SJCRH30 (cell line): ENCODE measurements at regions not wholly inside any gene's neighbourhood (a gene's known extent, or its start where the extent isn't known, plus 50 kb on each side); places are given as distances from the start of the nearest gene placed in this dataset.

ENCODE experiments used
- DNase-seq, 2 experiments: peaks; one replicate each; pipeline ENCODE4 v3.0.0-alpha.2; 2015 to 2020
- H3K27ac ChIP-seq: fragments of 250-450 bp; sonication (Bioruptor Pico); 2 replicates; pipeline ENCODE4 v1.5.1; 2020; ENCODE audit warnings: mild to moderate bottlenecking, moderate library complexity
- H3K27me3 ChIP-seq: fragments of 250-450 bp; sonication (Bioruptor Pico); 2 replicates; pipeline ENCODE4 v1.5.1; 2020; ENCODE audit warnings: mild to moderate bottlenecking, moderate library complexity
- H3K36me3 ChIP-seq: fragments of 250-450 bp; sonication (Bioruptor Pico); 2 replicates; pipeline ENCODE4 v1.5.1; 2020; ENCODE audit warnings: mild to moderate bottlenecking, moderate library complexity
- H3K4me1 ChIP-seq: fragments of 250-450 bp; sonication (Bioruptor Pico); 2 replicates; pipeline ENCODE4 v1.5.1; 2020; ENCODE audit warnings: mild to moderate bottlenecking, moderate library complexity
- H3K4me3 ChIP-seq: fragments of 250-450 bp; sonication (Bioruptor Pico); 2 replicates; pipeline ENCODE4 v1.5.1; 2020; ENCODE audit warnings: mild to moderate bottlenecking, moderate library complexity
- H3K9me3 ChIP-seq: fragments of 250-450 bp; sonication (Bioruptor Pico); replicated peaks from 2 replicates; pipeline ENCODE4 v1.5.1; 2020; ENCODE audit warnings: mild to moderate bottlenecking, moderate library complexity

DNA sequence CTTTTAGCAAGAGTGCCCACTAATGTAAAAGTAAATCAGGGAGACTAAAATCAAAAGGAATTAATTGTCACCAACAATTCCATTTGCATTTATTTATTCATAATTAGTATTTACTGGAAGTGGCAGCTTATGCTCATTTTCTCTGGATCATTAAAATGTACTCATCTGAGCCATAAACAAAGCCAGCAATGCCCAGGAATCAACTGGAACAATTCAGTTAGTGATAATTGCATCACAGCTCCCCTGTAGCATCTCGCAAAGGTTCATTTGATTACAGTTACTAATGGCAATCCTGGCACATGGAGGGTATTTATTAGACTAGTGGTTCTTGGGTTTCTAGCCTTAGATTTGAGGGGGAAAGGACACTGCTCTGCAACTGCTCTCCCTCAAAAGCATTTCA is 92.7 kb upstream of the C1orf21 start:
- no peak for DNase-seq
- no peaks in the 10 kb centered on the region for H3K36me3 ChIP-seq
- no peaks in the 10 kb centered on the region for H3K4me1 ChIP-seq
- H3K9me3 ChIP-seq = no peaks in the 10 kb centered on the region
- no peak overlapping the region for H3K4me3 ChIP-seq
- H3K27me3 ChIP-seq = no peaks in the 10 kb centered on the region
- no peak overlapping the region for H3K27ac ChIP-seq

- no peaks in the 10 kb centered on the region for H3K27me3 ChIP-seq
- H3K4me1 ChIP-seq = no peaks in the 10 kb centered on the region
- H3K9me3 ChIP-seq = no peaks in the 10 kb centered on the region
- no peaks in the 10 kb centered on the region for H3K36me3 ChIP-seq
- H3K27ac ChIP-seq = no peak overlapping the region
- no peak overlapping the region for H3K4me3 ChIP-seq
- DNase-seq = peak; percentile 13 to 40
These were observed 90.2 kb upstream of the C1orf21 start for GRCh38 chr1:184296466-184297243.

DNA sequence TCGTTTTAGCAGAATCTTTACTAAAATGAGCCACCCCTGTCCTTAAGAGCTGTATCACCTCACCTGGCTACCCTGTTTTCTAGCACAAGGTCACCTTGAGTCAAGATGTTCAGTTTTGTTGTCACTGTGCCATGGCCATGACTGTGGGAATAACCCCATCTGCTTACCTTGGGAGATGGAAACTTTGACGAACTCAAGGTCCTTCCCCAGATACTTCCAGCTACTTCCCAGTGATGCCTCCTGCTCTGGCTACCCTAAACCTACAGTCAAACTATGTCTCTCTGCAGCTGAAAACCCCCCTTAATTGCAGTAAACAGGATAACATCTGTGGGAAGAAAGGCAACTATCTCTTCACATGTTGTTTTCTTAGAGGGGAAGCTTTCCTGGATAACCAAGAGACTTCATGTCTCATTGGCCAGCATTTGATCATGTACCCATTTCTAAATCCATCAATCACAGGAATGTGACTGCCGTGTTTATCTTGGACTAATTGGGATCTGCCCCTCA is 89.5 kb upstream of the C1orf21 start:
- Histone ChIP-seq H3K27ac (no peak overlapping the region), H3K4me1 (no peaks in the 10 kb centered on the region), H3K36me3 (no peaks in the 10 kb centered on the region), H3K4me3 (no peak overlapping the region), H3K27me3 (no peaks in the 10 kb centered on the region), H3K9me3 (no peaks in the 10 kb centered on the region)
- DNase-seq = no peak

GRCh38 chr1:184298440-184299405 is 88.1 kb upstream of the C1orf21 start:
- H3K27me3 ChIP-seq = no peaks in the 10 kb centered on the region
- no peaks in the 10 kb centered on the region for H3K36me3 ChIP-seq
- H3K9me3 ChIP-seq = no peaks in the 10 kb centered on the region
- H3K4me3 ChIP-seq = no peak overlapping the region
- no peak for DNase-seq
- no peak overlapping the region for H3K27ac ChIP-seq
- no peaks in the 10 kb centered on the region for H3K4me1 ChIP-seq

DNA sequence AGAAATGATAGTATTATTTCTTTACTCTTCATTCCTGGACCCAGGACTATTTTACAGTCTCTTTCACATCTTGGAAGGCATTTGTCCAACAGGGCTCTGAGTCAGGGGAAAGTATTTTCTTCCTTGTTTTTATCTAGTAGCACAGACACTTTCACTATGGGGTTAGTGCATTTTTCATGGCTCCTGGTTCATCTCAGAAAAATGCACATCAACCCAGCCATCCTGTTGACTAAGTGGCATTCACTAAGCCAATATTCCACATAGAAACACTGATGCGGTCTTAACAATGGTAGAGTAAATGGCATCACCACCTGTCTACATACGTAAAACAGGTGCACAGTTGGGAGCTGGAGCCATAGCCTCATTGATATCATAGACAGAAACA is 87.4 kb upstream of the C1orf21 start:
- H3K4me3 ChIP-seq = no peak overlapping the region
- H3K27me3 ChIP-seq = no peaks in the 10 kb centered on the region
- no peaks in the 10 kb centered on the region for H3K4me1 ChIP-seq
- H3K36me3 ChIP-seq = no peaks in the 10 kb centered on the region
- H3K27ac ChIP-seq = no peak overlapping the region
- DNase-seq = no peak
- no peaks in the 10 kb centered on the region for H3K9me3 ChIP-seq

- Histone ChIP-seq H3K36me3 (no peaks in the 10 kb centered on the region), H3K27me3 (no peaks in the 10 kb centered on the region), H3K4me1 (no peaks in the 10 kb centered on the region), H3K4me3 (no peak overlapping the region), H3K9me3 (no peaks in the 10 kb centered on the region), H3K27ac (no peak overlapping the region)
- no peak for DNase-seq
These were observed 87.0 kb upstream of the C1orf21 start for GRCh38 chr1:184299796-184300195.

GRCh38 chr1:184300446-184300845 is 86.4 kb upstream of the C1orf21 start:
- Histone ChIP-seq H3K27me3 (no peaks in the 10 kb centered on the region), H3K9me3 (no peaks in the 10 kb centered on the region), H3K27ac (no peak overlapping the region), H3K4me1 (no peaks in the 10 kb centered on the region), H3K36me3 (no peaks in the 10 kb centered on the region), H3K4me3 (no peak overlapping the region)
- no peak for DNase-seq

GRCh38 chr1:184301227-184301626 is 85.6 kb upstream of the C1orf21 start:
- Histone ChIP-seq H3K9me3 (no peaks in the 10 kb centered on the region), H3K27ac (no peak overlapping the region), H3K4me3 (no peak overlapping the region), H3K36me3 (no peaks in the 10 kb centered on the region), H3K4me1 (no peaks in the 10 kb centered on the region), H3K27me3 (no peaks in the 10 kb centered on the region)
- no peak for DNase-seq

DNA sequence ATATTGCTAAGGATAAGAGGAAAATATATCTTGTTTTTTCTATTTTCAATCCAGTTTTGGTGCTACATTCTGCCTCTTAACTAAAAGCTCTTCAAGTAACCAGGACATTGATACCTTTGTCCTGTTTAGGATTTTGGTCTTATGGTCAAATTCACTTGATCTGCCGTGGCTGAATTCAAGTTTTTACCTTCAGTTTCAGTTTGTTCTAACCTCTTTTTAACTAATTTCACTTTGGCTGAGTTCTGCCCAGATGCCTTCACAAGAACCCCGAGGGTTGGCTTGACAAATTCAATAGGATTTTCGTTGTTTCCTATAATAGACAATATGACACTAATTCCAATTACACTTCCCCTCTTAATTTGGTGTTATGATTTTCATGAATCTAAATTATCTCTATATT is 84.5 kb upstream of the C1orf21 start:
- Histone ChIP-seq H3K4me1 (no peaks in the 10 kb centered on the region), H3K27me3 (no peaks in the 10 kb centered on the region), H3K4me3 (no peak overlapping the region), H3K9me3 (no peaks in the 10 kb centered on the region), H3K36me3 (no peaks in the 10 kb centered on the region), H3K27ac (no peak overlapping the region)
- DNase-seq = no peak

GRCh38 chr1:184310157-184310819 is 76.5 kb upstream of the C1orf21 start:
- DNase-seq = no peak
- H3K4me1 ChIP-seq = no peaks in the 10 kb centered on the region
- no peak overlapping the region for H3K4me3 ChIP-seq
- H3K27ac ChIP-seq = no peak overlapping the region
- no peaks in the 10 kb centered on the region for H3K27me3 ChIP-seq
- H3K36me3 ChIP-seq = no peaks in the 10 kb centered on the region
- no peaks in the 10 kb centered on the region for H3K9me3 ChIP-seq

DNA sequence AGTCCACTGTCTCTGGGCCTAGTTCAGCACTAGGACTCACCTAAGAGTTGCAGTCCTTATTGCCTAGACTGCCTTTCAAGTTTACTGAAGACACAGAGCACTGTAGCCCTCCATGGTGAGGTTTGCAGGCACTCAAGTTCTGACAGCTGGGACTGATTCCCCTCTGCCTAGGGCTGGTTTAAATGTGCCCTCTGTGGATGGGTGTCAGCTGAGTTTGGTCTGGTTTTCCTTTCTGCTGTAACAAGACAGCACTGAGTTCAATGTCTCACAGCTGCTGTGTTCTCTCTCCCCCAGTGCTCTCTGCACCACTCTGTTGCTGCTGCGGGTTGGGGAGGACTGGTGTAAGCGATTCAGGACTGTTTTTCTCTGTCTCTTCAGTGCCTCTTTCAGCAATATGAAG is 75.2 kb upstream of the C1orf21 start:
- Histone ChIP-seq H3K4me1 (no peaks in the 10 kb centered on the region), H3K9me3 (no peaks in the 10 kb centered on the region), H3K27ac (no peak overlapping the region), H3K27me3 (no peaks in the 10 kb centered on the region), H3K4me3 (no peak overlapping the region), H3K36me3 (no peaks in the 10 kb centered on the region)
- no peak for DNase-seq

GRCh38 chr1:184315254-184315653 is 71.6 kb upstream of the C1orf21 start:
- Histone ChIP-seq H3K4me3 (no peak overlapping the region), H3K27me3 (no peaks in the 10 kb centered on the region), H3K36me3 (no peaks in the 10 kb centered on the region), H3K27ac (no peak overlapping the region), H3K4me1 (no peaks in the 10 kb centered on the region), H3K9me3 (no peaks in the 10 kb centered on the region)
- no peak for DNase-seq

DNA sequence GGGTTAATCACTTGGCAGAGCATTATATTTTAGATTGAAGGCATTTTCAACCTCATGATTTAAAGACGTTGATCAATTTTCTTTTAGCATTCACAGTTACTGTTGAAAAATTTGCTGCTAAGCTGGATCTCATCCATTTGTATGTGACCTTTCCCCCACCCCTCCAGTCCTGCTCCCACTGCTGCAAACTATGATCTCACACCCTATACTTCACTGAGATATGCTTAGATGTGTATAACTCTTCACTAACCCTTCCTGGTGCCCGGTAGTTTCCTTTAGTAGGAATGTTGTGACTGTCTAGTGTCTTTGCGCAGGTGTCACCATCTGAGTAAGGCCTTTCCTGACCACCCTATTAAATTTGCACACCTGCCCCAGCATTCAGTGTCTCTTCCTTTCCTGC is 67.0 kb upstream of the C1orf21 start:
- Histone ChIP-seq H3K4me1 (no peaks in the 10 kb centered on the region), H3K27me3 (no peaks in the 10 kb centered on the region), H3K9me3 (no peaks in the 10 kb centered on the region), H3K36me3 (no peaks in the 10 kb centered on the region), H3K4me3 (no peak overlapping the region), H3K27ac (no peak overlapping the region)
- no peak for DNase-seq

DNA sequence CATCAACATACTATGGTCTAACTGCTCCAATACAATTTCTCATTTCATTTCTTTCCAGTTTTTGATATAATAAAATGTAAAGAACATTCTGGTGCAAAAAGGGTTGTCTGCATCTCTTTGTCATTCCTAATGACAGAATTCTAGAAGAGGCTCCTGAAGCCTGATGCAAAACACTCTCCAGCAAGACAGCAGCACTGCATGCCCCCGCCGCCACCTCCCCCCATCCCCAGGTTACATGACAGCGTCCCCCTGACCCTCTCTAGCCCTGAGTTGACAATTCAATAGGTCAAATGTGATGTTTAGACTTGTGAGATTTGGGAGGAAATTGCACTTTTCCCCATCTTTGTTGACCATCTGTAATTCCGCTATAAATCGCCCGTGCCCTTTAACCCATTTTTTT is 64.6 kb upstream of the C1orf21 start:
- Histone ChIP-seq H3K36me3 (no peaks in the 10 kb centered on the region), H3K27ac (no peak overlapping the region), H3K4me1 (no peaks in the 10 kb centered on the region), H3K4me3 (no peak overlapping the region), H3K27me3 (no peaks in the 10 kb centered on the region), H3K9me3 (no peaks in the 10 kb centered on the region)
- no peak for DNase-seq

- Histone ChIP-seq H3K27ac (no peak overlapping the region), H3K9me3 (no peaks in the 10 kb centered on the region), H3K4me3 (no peak overlapping the region), H3K27me3 (no peaks in the 10 kb centered on the region), H3K36me3 (no peaks in the 10 kb centered on the region), H3K4me1 (no peaks in the 10 kb centered on the region)
- DNase-seq = no peak
These were observed 61.9 kb upstream of the C1orf21 start for GRCh38 chr1:184324972-184325371.
